GM18498 (cell line): ENCODE measurements at regions not wholly inside any gene's neighbourhood (a gene's known extent, or its start where the extent isn't known, plus 50 kb on each side); places are given as distances from the start of the nearest gene placed in this dataset.

Source experiments
- ATAC-seq: cut with Tn5 transposase; IDR thresholded peaks from one replicate; pipeline ENCODE4 v1.9.1; 2021; ENCODE audit warnings: mild to moderate bottlenecking, moderate library complexity; ENCODE audit not compliant: unreplicated experiment

GRCh38 chr22:22151308-22151707 lies 93.3 kb upstream of the VPREB1 start:
- no peak for ATAC-seq

GRCh38 chr22:22150457-22150856 lies 94.1 kb upstream of the VPREB1 start:
- ATAC-seq = no peak

- no peak for ATAC-seq
Measured at GRCh38 chr22:22148905-22149304, 95.7 kb upstream of the VPREB1 start.

- ATAC-seq = no peak
Measured at GRCh38 chr22:22144858-22145257, 99.7 kb upstream of the VPREB1 start.

GRCh38 chr22:22143448-22143847 lies 101.1 kb upstream of the VPREB1 start:
- no peak for ATAC-seq

GRCh38 chr22:22142661-22143060 lies 101.9 kb upstream of the VPREB1 start:
- no peak for ATAC-seq

- no peak for ATAC-seq
Measured at GRCh38 chr22:22141771-22142591, 102.6 kb upstream of the VPREB1 start.

- no peak for ATAC-seq
Measured at GRCh38 chr22:22141031-22141430, 103.6 kb upstream of the VPREB1 start.

GRCh38 chr22:22139364-22139763 lies 105.2 kb upstream of the VPREB1 start:
- ATAC-seq = no peak

GRCh38 chr22:22138915-22139314 lies 105.7 kb upstream of the VPREB1 start:
- no peak for ATAC-seq

- no peak for ATAC-seq
Measured at GRCh38 chr22:22137891-22138290, 106.7 kb upstream of the VPREB1 start.

GRCh38 chr22:22133910-22134309 lies 110.7 kb upstream of the VPREB1 start:
- ATAC-seq = no peak

GRCh38 chr22:22130953-22131608 lies 113.5 kb upstream of the VPREB1 start:
- ATAC-seq = no peak

GRCh38 chr22:22129387-22129786 lies 115.2 kb upstream of the VPREB1 start:
- no peak for ATAC-seq

GRCh38 chr22:22128440-22128839 lies 116.1 kb upstream of the VPREB1 start:
- no peak for ATAC-seq

GRCh38 chr22:22127100-22127499 lies 117.5 kb upstream of the VPREB1 start:
- no peak for ATAC-seq

GRCh38 chr22:22125579-22126468 lies 118.8 kb upstream of the VPREB1 start:
- no peak for ATAC-seq

GRCh38 chr22:22125028-22125578 lies 119.5 kb upstream of the VPREB1 start:
- ATAC-seq = no peak

- ATAC-seq = no peak
Measured at GRCh38 chr22:22124374-22124773, 120.2 kb upstream of the VPREB1 start.

GRCh38 chr22:22123960-22124278 lies 120.7 kb upstream of the VPREB1 start:
- ATAC-seq = no peak
